NCI-H1930 (cell line): ENCODE measurements at regions not wholly inside any gene's neighbourhood (a gene's known extent, or its start where the extent isn't known, plus 50 kb on each side); places are given as distances from the start of the nearest gene placed in this dataset.

Experiments used
- DNase-seq, 2 experiments: peaks; one replicate each; lab custom pipeline; 2025; lab: John Stamatoyannopoulos, UW

DNA sequence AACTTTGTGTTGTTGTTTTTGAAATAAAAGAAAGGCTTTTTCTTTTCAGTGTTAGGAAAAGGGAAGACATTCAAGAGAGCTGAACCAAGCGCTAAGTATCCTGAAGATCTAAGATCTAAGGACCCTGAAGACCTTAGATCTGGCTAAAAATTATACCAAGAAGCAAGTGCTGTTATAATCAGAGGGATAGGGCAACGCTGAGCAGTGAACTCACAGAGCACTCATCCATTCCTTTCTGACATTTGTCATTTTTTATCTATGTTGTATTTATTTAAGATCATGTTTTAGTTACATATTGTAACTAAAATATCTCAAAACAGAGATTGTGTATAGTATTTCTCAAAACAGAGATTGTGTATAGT lies 60.5 kb upstream of the FAM216B start:
- no peak for DNase-seq

DNA sequence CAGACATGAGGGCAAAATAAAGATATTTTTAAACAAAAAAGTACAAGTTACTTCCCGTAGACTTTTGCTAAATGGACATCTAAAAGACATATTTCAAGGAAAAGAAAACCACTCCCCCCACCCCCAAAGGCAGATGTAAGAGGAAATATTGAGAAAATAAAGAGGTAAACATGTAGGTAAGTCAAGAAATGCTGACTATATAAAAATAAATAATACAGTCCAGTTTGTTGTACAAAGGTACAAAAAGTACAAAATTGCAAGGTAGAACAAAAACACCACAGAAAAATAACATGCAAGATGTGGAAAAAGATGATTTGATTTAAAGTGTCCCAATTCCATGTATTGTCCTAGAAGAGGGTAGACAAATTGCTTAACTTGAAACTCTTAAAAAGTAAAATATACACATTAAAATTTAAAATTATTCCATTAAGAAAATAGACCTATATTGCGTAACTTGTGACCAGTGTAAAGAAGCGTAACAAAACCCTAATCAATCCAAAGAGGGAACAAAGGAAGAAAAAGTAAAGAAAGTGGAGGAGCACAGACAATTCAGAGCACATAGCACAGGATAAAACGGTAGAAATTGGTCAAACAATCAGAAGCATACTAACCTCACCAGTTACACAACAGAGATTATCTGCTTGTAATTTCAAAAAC lies 58.4 kb upstream of the FAM216B start:
- DNase-seq = no peak

DNA sequence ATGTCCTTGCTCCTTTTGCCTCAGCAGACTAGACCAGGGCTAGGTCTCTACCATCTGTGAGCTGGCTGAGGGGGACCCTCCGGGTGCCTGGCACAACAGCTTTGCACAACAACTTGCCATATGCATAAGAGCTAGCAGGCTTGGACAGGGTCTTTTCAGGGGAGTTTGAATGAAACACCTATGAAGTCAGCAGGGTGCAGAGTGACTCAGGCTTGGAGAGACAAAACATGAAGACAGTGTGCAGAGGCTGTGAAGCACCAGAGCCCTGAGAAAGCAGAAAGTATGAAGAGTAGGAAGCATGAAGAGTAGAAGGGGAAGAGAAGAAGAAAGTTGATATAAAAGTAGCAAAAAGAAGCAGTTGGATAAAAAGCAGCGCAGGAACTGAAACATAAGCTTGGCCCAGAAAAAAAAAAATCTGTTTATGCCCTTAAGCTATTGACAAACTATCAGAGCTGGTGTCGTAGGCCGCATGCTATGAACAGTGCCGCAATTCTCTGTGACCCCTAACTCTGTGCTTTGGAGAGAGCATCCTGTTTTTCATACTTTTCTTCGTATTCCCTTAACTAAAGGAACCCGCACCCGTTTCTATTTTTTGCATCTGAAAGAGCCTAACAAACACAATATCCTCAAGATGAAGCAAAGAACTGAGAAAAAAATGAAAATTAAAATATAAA lies 52.7 kb upstream of the FAM216B start:
- DNase-seq = no peak

DNA sequence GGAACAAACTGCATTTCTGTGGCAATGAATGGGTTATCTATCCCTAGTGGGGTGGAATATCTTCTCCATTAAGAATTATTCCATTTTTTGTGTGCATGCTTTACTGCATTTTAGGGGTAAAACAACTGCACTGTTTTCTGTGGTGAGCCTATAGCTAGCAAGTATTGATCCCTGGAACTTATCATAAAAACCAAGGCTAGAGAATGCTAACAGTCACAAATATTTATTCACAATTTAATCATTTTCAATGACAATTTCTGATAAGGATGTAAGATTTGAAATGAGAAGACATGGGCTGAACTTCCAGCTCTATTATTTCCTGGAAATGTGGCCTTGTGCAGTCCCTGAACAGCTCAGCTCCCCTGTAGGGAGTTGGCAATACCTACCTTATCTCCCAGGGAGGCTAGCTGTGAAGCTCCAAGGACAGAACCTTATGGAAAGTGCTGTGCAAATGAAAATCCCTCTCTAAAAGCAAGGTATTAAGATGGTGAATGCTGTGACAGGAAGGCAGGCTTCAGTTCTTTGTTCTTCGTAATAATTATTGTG lies 51.5 kb upstream of the FAM216B start:
- no peak for DNase-seq
